Astrocyte (in vitro differentiated cells and primary cell): ENCODE measurements at regions not wholly inside any gene's neighbourhood (a gene's known extent, or its start where the extent isn't known, plus 50 kb on each side); places are given as distances from the start of the nearest gene placed in this dataset.

ENCODE experiments used
- EZH2 ChIP-seq: IDR thresholded peaks from 2 replicates; pipeline ENCODE4 v1.6.1; 2012; ENCODE audit warnings: mild to moderate bottlenecking, low read length, inconsistent platforms; ENCODE audit not compliant: insufficient read depth
- TF ChIP-seq, protein P1 (sequence below): IDR thresholded peaks from 2 replicates; pipeline ENCODE4 v1.5.1; 2011; ENCODE audit warnings: low read depth, mild to moderate bottlenecking, inconsistent platforms, low read length, moderate library complexity; ENCODE audit not compliant: insufficient read depth

DNA sequence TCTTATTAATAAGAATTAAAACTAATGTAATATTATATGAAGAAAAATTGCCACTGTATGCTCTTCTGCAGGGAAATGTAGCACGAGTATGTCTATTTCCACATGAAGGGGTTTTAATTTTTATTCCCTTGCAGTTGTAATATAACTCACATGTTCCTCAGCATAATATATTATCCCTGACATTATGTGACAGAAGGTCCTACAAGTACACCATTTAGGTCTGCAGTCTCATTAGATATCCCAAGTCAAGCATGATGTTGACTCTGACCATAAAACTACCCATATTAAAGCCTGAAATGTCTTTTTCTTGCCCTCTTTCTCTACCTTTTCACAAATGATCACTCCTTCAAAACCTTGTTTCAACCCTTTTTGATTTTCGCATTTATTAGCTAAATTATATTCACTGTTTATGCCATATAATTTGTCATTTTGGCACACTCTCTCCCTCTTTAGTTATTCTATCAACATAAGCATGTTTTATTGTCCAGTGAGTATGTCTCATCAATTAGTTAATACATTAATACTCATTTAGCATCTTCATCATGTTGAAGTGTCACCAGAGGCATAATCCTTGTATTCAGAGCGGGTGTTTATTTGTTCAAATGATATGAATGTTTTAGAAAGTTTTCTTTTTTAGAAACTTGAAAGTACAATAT lies 532.8 kb downstream of the MAT2B start:
- TF ChIP-seq, protein P1, sequence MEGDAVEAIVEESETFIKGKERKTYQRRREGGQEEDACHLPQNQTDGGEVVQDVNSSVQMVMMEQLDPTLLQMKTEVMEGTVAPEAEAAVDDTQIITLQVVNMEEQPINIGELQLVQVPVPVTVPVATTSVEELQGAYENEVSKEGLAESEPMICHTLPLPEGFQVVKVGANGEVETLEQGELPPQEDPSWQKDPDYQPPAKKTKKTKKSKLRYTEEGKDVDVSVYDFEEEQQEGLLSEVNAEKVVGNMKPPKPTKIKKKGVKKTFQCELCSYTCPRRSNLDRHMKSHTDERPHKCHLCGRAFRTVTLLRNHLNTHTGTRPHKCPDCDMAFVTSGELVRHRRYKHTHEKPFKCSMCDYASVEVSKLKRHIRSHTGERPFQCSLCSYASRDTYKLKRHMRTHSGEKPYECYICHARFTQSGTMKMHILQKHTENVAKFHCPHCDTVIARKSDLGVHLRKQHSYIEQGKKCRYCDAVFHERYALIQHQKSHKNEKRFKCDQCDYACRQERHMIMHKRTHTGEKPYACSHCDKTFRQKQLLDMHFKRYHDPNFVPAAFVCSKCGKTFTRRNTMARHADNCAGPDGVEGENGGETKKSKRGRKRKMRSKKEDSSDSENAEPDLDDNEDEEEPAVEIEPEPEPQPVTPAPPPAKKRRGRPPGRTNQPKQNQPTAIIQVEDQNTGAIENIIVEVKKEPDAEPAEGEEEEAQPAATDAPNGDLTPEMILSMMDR, result no peak
- no peak for TF ChIP-seq EZH2
